ENCODE measurements at regions not wholly inside any gene's neighbourhood (a gene's known extent, or its start where the extent isn't known, plus 50 kb on each side); places are given as distances from the start of the nearest gene placed in this dataset.

DNA sequence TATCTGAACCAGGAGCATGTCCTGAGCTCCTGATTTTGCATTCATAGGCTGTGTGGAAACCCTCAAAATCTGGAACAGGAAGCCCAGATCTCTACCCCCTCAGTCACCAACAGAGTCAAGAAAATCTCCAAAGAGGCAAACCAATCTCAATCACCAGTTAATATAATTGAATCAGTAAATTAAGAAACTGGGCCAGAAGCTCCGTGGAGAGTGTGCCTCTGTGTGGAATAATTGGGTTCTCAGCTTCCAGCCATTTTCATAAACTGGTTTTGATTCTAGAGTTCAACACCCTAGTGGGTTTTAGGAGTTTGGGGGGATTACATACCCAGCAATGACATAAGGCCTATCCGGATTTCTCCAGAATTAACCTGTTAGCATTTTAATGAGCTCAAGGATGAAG, 362.9 kb downstream of the IRX2 start:
- Histone ChIP-seq H3K4me3 (ENCODE audit: low read depth, low read length) (no peak overlapping the region), H3K36me3 (ENCODE audit: control insufficient read depth, insufficient read depth, low read length) (no peaks in the 10 kb centered on the region), H3K27me3 (ENCODE audit: control insufficient read depth, insufficient read depth, low read length) (no peaks in the 10 kb centered on the region)
- TF ChIP-seq, protein P1, sequence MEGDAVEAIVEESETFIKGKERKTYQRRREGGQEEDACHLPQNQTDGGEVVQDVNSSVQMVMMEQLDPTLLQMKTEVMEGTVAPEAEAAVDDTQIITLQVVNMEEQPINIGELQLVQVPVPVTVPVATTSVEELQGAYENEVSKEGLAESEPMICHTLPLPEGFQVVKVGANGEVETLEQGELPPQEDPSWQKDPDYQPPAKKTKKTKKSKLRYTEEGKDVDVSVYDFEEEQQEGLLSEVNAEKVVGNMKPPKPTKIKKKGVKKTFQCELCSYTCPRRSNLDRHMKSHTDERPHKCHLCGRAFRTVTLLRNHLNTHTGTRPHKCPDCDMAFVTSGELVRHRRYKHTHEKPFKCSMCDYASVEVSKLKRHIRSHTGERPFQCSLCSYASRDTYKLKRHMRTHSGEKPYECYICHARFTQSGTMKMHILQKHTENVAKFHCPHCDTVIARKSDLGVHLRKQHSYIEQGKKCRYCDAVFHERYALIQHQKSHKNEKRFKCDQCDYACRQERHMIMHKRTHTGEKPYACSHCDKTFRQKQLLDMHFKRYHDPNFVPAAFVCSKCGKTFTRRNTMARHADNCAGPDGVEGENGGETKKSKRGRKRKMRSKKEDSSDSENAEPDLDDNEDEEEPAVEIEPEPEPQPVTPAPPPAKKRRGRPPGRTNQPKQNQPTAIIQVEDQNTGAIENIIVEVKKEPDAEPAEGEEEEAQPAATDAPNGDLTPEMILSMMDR (IDR thresholded peaks at IDR 0.05; ENCODE audit: insufficient read depth, low read depth, low read length): no peak
- ChIA-PET CTCF (no interaction called here), POLR2A (no interaction called here)
- DNase-seq (ENCODE audit: low read depth): no peak

DNA sequence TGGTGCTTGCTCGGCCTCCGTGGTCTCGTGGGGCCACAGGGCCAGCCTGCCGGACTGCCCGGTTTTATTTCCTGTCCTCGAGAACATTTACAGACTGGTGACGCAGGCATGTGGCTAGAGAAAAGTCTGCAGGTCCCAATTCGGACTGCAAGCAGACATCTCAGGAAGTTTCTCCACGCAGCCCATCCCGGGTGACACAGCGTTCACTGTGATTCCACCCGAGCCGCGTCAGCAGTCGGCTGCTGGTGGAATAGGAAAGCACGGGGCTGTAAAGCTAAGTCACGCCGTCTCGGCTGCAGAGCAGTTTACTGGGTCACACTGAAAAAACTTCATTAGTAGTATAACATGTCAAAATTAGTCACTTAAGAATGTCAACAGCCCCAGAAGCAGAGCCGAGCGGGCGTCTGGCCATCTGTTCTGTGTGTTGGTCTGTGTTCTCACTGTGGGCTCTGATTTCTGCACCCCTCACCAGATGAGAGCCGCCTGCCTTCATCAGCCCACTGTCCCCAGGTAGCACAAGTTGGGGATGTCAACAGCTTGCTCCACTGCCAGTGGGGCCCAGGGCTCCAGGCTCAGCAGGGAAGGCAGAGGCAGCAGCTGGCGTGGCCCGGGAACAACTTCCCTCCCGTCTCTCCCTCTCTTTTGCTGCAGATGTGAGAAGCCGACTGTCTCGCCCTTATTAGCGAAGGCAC, 363.7 kb downstream of the IRX2 start:
- no peak overlapping the region for H3K4me3 ChIP-seq (ENCODE audit: low read depth, low read length)
- ChIA-PET POLR2A (no interaction called here), CTCF (no interaction called here)
- no peaks in the 10 kb centered on the region for H3K27me3 ChIP-seq (ENCODE audit: control insufficient read depth, insufficient read depth, low read length)
- no peaks in the 10 kb centered on the region for H3K36me3 ChIP-seq (ENCODE audit: control insufficient read depth, insufficient read depth, low read length)
- DNase-seq (ENCODE audit: low read depth): no peak
- TF ChIP-seq, protein P1 (IDR thresholded peaks at IDR 0.05; ENCODE audit: insufficient read depth, low read depth, low read length): no peak

DNA sequence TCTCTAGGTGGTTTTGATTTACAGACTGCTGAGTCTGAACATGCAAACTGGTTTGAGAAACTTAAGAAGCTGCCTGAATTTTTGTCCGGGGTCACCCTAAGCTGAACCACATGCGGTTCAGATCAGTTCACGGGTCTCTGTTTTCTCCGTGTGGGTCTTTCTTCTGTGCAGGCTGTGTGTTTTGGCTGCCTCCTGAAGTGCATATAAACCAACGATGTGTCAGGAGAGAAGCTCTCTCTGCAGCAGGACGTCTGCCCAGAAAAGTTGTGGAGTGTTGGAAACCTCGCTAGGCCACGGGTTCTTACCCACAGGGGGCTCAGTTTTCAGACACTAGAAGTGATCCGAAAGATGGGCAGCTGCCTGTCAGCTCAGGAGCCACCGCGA, 364.2 kb downstream of the IRX2 start:
- POLR2A ChIA-PET: no interaction called here

DNA sequence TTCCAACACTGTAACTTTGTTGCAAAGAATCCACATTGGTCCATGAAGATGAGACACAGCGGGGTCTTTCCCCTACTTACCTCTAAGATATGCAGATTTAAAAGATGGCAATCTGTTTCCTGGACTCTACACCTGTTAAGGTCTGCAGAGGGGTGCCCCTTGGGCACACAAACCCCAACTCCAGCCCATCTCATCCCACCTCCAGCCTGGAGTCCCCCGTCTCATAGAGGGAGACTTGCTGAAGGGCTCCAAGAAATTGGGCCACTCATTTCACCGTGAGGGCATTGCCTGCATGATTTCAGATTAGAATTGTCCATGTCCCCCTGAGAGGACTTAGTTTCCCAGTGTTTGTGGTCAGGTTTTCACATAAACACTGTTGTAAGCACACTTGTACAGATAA, 365.7 kb downstream of the IRX2 start:
- DNase-seq (ENCODE audit: low read depth): no peak
- POLR2A ChIA-PET: no interaction called here

More for the DNA sequence above, 364.2 kb downstream of the IRX2 start:
- Histone ChIP-seq H3K36me3 (ENCODE audit: control insufficient read depth, insufficient read depth, low read length) (no peaks in the 10 kb centered on the region), H3K27me3 (ENCODE audit: control insufficient read depth, insufficient read depth, low read length) (no peaks in the 10 kb centered on the region), H3K4me3 (ENCODE audit: low read depth, low read length) (no peak overlapping the region)
- TF ChIP-seq, protein P1 (IDR thresholded peaks at IDR 0.05; ENCODE audit: insufficient read depth, low read depth, low read length): no peak
- CTCF ChIA-PET: no interaction called here
- no peak for DNase-seq (ENCODE audit: low read depth)

DNA sequence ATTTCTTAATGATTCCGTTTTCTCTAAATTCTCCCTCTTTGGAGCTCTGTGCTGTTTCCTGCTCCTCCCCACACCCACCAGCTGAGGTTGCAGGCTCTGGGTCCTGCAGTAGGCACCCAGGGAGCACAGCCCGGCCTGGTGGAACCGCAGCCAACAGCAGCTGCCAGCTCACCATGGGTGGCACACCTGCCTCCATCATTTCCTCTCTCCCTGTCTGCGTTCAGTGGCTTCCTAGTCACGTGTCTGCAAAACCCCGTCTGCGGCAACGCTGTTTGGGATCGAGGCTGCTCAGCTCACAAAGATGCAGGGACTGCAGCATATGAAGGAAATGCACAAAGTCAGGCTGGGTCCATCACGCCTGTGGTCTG, 367.8 kb downstream of the IRX2 start:
- ChIA-PET CTCF (no interaction called here), POLR2A (no interaction called here)
- no peaks in the 10 kb centered on the region for H3K36me3 ChIP-seq (ENCODE audit: control insufficient read depth, insufficient read depth, low read length)
- no peaks in the 10 kb centered on the region for H3K27me3 ChIP-seq (ENCODE audit: control insufficient read depth, insufficient read depth, low read length)
- DNase-seq (ENCODE audit: low read depth): no peak
- TF ChIP-seq, protein P1 (IDR thresholded peaks at IDR 0.05; ENCODE audit: insufficient read depth, low read depth, low read length): no peak
- H3K4me3 ChIP-seq (ENCODE audit: low read depth, low read length): no peak overlapping the region

More for the DNA sequence above, 365.7 kb downstream of the IRX2 start:
- H3K27me3 ChIP-seq (ENCODE audit: control insufficient read depth, insufficient read depth, low read length): no peaks in the 10 kb centered on the region
- TF ChIP-seq, protein P1 (IDR thresholded peaks at IDR 0.05; ENCODE audit: insufficient read depth, low read depth, low read length): no peak
- CTCF ChIA-PET: no interaction called here
- H3K36me3 ChIP-seq (ENCODE audit: control insufficient read depth, insufficient read depth, low read length): no peaks in the 10 kb centered on the region
- no peak overlapping the region for H3K4me3 ChIP-seq (ENCODE audit: low read depth, low read length)

Data from BJ (cell line).